IPS DF 19.7 (cell line): ENCODE measurements at regions not wholly inside any gene's neighbourhood (a gene's known extent, or its start where the extent isn't known, plus 50 kb on each side); places are given as distances from the start of the nearest gene placed in this dataset.

Experiments used
- DNase-seq: peaks from one replicate; pipeline ENCODE4 v3.0.0-alpha.2; 2013; ENCODE audit warnings: low read depth, low spot score

- DNase-seq = no peak
Observed at GRCh38 chr10:112039823-112040222, 143.7 kb downstream of the GPAM start.

- DNase-seq = no peak
Observed at GRCh38 chr10:112040696-112041095, 142.9 kb downstream of the GPAM start.

GRCh38 chr10:112045938-112046337, 137.6 kb downstream of the GPAM start:
- DNase-seq = no peak

- no peak for DNase-seq
Observed at GRCh38 chr10:112047674-112048073, 135.9 kb downstream of the GPAM start.

DNA sequence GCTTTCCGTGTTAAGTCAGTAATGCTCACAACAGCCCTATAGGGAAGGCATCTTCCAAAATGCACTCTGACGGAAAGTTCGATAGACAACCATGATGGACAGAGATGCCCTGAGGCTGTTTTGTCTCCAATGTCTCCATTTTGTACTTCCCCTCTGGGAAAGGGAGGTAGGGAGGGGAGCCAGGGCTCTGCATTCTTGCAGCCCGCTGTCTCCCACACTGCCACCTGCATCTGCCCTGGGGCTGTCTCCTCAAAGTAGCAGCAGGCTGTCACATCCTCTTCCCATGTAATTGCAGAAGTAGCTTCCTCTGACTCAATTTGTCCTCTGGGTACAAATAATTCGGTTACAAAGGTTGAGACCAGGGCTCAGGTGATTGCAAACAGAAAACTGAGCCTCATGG, 131.4 kb downstream of the GPAM start:
- DNase-seq = no peak

DNA sequence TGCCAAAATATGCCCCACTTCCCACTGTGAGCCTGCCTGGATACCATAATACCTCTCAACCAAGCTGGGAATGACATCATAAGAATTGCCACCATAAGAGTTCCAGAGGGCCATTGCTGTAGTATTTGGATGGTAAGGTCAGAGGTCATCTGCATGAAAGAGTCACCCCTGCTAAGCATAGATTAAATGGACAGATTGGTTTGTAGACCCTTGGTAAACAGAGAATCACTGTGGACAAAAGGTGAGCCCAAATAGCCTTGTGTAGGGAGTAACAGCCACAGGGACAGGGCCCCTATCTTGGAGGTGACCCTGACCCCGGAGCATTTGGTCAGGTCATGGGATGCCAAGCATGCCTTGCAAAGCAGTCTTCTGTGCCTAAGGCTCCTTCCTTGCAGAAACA, 129.7 kb downstream of the GPAM start:
- no peak for DNase-seq

DNA sequence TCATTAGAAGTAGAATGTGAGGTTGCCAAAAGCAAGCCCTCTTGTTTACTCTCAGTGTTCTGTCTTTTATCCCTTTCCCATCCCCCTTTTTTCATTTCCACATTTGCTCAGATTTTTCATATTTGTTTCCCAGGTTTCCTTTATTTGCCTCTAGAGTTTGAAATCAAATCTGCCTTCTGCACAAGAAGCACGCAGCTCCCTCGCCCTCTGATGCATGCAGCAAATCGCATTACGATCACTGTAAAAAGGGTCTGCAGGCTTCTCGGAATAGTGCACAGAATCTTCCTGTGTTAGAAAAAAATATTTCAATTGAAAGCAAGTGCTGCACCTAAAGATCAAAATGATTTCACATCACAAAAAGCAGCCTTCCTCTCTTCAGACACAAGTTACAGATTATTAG, 129.0 kb downstream of the GPAM start:
- no peak for DNase-seq

- no peak for DNase-seq
Observed at GRCh38 chr10:112057072-112057471, 126.5 kb downstream of the GPAM start.

DNA sequence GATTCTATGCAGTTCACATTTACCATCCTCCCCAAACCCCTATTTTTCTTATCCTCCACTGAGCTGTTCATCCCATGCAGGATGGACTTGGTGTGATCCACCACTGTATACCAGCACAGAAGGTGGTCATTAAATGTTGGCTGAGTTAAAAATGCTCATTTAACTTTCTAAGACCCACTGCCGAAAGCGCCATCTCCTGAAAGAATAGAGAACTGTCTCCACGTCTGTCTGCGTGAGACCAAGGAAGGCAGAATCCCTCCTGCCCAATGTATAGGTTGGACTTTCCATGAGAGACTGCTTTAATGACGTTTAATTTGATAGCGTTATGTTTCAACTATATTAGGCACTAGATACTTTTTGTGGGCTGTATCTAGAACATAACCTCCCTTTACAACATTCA, 124.3 kb downstream of the GPAM start:
- no peak for DNase-seq

- no peak for DNase-seq
Observed at GRCh38 chr10:112071596-112072133, 111.9 kb downstream of the GPAM start.

- no peak for DNase-seq
Observed at GRCh38 chr10:112078003-112078402, 105.6 kb downstream of the GPAM start.

GRCh38 chr10:112080231-112080630, 103.3 kb downstream of the GPAM start:
- no peak for DNase-seq

- no peak for DNase-seq
Observed at GRCh38 chr10:112082120-112082519, 101.4 kb downstream of the GPAM start.

GRCh38 chr10:112083472-112083871, 100.1 kb downstream of the GPAM start:
- DNase-seq = no peak

DNA sequence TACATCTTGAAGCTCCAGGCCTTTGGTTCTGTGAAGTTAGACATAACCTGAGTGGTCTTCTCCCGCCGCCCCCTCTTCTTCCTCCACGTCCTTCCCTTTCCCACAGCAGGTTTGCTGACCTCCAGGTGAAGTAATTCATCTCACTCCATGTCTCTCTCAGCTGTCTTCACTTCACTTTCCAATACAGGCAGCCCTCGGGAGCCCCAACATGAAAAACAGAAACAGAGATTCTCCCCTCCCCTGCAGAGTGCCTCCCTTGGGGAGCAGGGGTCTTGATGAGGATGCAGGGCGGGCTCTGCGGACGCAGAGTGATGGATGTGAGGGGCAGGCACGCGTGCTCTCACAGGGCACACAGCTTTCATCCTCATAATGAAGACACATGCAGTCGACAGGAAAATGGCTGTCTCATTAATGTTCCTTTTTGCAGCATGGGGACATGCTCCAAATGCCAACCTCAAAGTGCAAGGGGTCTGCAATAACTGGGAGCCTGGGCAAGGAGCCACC, 95.6 kb downstream of the GPAM start:
- no peak for DNase-seq

DNA sequence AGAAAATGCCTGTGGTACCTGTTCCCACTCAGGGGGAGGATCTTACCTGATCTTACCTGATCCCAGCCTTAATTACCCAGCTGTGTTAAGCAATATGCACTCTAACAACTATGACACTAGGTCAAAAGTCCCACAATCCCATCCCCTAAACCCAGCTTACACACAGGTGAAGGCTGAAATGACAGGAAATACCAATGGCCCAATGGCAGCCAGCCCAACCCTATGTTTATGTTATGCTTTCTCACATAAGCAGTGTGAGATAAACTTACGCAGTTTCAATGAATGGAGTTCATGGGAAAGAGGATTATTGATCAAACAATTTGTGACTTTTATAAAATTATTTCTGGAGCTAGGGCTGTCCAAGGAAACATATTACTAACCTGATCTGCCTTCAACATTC, 91.9 kb downstream of the GPAM start:
- DNase-seq = no peak

DNA sequence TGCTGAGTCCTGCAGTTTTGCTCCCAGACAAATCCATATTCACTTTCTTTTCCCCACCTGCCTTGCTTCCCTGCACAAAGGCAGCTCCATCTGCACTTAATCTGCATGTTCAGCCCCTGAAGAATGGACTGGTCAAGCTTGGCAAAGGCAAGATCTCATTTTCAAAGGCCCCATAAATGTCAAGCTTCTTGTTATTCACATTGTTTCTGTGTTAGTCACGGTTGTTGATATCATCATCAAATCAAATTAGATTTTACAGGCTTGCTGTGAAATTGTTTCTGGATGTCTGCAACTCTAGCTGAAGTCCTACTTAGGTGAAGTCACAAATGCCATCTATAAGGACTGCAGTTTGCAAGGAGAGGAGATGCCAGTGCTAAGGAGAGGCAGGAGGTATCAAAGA, 91.0 kb downstream of the GPAM start:
- no peak for DNase-seq

- no peak for DNase-seq
Observed at GRCh38 chr10:112094984-112095383, 88.6 kb downstream of the GPAM start.

DNA sequence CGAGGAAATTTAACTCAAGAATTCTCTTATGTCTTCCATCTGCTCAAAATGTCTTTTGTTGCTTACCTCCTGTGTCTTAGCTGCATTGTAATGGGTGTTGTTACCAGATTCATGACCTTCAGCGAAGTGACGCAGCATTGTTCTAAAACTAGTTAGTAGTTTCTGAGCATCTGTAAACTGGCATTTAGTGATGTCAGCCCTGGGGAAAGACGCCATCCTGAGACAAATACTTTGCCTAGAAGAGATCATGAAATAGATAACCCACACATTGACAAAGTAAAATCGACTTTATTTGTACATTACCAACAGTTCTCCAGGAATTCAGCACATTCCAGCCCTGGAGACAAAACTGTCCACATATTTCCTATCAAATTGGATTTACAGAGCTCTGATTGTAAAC, 87.8 kb downstream of the GPAM start:
- no peak for DNase-seq

DNA sequence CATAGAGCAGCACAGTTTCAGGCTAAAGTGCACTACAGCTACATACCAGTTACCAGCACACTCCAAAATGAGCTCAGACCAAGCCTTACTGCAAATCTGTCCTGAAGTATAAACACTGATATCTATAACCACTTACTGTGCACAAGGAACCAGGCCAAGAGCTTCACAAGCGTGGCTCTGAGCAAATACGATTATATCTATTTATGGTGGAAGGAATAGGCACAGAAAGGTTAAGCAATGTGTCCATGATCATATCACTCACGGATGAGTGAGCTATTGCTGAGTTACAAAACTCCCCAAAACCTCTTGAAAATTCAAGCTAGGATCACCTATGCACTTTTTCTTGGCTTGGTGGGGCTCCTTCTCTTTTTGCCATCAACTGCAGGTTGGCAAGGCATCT, 84.9 kb downstream of the GPAM start:
- no peak for DNase-seq
